HepG2 (cell line): ENCODE measurements at regions not wholly inside any gene's neighbourhood (a gene's known extent, or its start where the extent isn't known, plus 50 kb on each side); places are given as distances from the start of the nearest gene placed in this dataset.

Source experiments
- BCL6 ChIP-seq: IDR thresholded peaks from 2 replicates; pipeline ENCODE4 v1.6.1; 2016; ENCODE audit warnings: missing genetic modification reagents, missing compliant biosample characterization
- BRD4 ChIP-seq: sonication (generic); formaldehyde crosslinking; IDR thresholded peaks from 2 replicates; pipeline ENCODE4 v1.4.0; 2020; ENCODE audit warnings: missing genetic modification reagents
- GATA4 ChIP-seq: sonication (generic); IDR thresholded peaks from 2 replicates; pipeline ENCODE4 v1.6.1; 2016; ENCODE audit warnings: antibody characterized with exemption, low read depth, borderline replicate concordance
- KLF13 ChIP-seq: sonication (generic); formaldehyde crosslinking; IDR thresholded peaks from 2 replicates; pipeline ENCODE4 v1.4.0; 2020; ENCODE audit warnings: mild to moderate bottlenecking, missing genetic modification reagents
- NFAT5 ChIP-seq: sonication (generic); formaldehyde crosslinking; IDR thresholded peaks from 2 replicates; pipeline ENCODE4 v1.4.0; 2020; ENCODE audit warnings: missing genetic modification reagents
- NFIC ChIP-seq: IDR thresholded peaks from 2 replicates; pipeline ENCODE4 v1.6.1; 2012; ENCODE audit warnings: mild to moderate bottlenecking, low read length, inconsistent platforms
- PCBP1 ChIP-seq: fragments of 200-400 bp; formaldehyde crosslinking; IDR thresholded peaks from 2 replicates; pipeline ENCODE4 v1.6.1; 2017; ENCODE audit warnings: mild to moderate bottlenecking, low read depth, low read length, borderline replicate concordance
- PHF8 ChIP-seq: sonication (generic); formaldehyde crosslinking; IDR thresholded peaks from 2 replicates; pipeline ENCODE4 v1.5.0; 2020; ENCODE audit warnings: missing genetic modification reagents
- POGZ ChIP-seq: sonication (generic); formaldehyde crosslinking; IDR thresholded peaks from 2 replicates; pipeline ENCODE4 v1.4.0; 2020; ENCODE audit warnings: mild to moderate bottlenecking, missing genetic modification reagents
- SMAD3 ChIP-seq: sonication (generic); formaldehyde crosslinking; IDR thresholded peaks from 2 replicates; pipeline ENCODE4 v1.4.0; 2020; ENCODE audit warnings: missing genetic modification reagents
- SMYD3 ChIP-seq: sonication (generic); formaldehyde crosslinking; IDR thresholded peaks from 2 replicates; pipeline ENCODE4 v1.8.1; 2023; ENCODE audit warnings: mild to moderate bottlenecking, missing genetic modification reagents
- SP1 ChIP-seq, 2 experiments: fragments of 450-650 bp in 1 of 2; sonication (generic) in 1 of 2; formaldehyde crosslinking in 1 of 2; IDR thresholded peaks; 2 replicates each; pipeline versions ENCODE4 v1.4.0 to v1.6.1; 2016 to 2020; ENCODE audit warnings: missing genetic modification reagents in 1 of 2
- TAF1 ChIP-seq: sonication (generic); formaldehyde crosslinking; IDR thresholded peaks from 2 replicates; pipeline ENCODE4 v1.4.0; 2020; ENCODE audit warnings: missing genetic modification reagents
- ZNF367 ChIP-seq: sonication (generic); formaldehyde crosslinking; IDR thresholded peaks from 2 replicates; pipeline ENCODE4 v1.4.0; 2020; ENCODE audit warnings: missing genetic modification reagents, borderline replicate concordance
- ZNF503 ChIP-seq: sonication (generic); formaldehyde crosslinking; IDR thresholded peaks from 2 replicates; pipeline ENCODE4 v1.4.0; 2020; ENCODE audit warnings: missing genetic modification reagents
- ZNF878 ChIP-seq: sonication (generic); formaldehyde crosslinking; IDR thresholded peaks from 2 replicates; pipeline ENCODE4 v1.8.1; 2023; ENCODE audit warnings: mild to moderate bottlenecking, missing genetic modification reagents, moderate library complexity
- TF ChIP-seq, protein P1 (sequence below): sonication (generic); formaldehyde crosslinking; IDR thresholded peaks from 2 replicates; pipeline ENCODE4 v1.4.0; 2020; ENCODE audit warnings: missing genetic modification reagents
- TF ChIP-seq, protein P2 (sequence below): IDR thresholded peaks from 2 replicates; pipeline ENCODE4 v1.4.0; 2020; ENCODE audit warnings: mild to moderate bottlenecking, missing genetic modification reagents

DNA sequence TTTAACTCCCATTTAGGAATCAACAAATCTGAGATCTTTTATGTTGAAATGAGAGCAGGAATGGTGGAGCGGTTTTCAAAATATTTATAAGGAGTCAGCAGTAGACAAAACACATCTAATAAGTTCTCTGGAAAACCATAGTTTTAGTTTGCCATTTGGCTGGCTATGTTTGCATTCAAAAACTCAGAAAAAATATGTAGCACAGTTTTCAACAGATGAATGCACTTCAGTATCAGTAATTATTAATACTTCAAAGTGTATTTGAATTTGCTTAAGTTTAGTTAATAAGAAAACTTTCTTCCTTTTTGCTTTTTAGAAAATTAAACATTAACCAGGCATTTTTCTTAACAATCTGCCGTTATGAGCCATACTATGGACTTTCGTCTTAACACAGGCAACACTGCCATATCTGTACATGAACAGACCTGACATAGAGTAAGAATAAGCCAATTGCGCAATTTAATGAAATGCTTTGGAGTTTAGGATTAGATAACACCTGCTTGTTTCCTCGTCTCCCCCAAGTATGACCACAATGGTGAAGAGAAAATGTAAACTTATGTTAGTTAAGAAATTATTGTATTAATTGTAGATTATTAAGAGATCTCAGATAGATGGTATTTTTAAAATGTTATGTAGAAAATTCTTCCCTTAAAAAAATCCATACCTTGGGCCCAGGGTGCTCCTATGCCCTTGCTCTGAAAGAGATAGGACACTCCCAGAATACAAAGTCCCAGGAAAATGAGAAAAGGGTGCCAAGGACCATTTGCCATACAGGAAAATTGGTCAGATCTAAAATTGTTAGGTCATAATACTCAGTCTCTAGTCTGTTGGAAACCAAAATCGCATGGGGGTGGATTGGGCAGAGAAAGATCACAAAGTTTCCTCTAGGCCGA is 552.3 kb upstream of the ARGLU1 start (continued):
- TF ChIP-seq ZNF503 (CRISPR knock-in tag) = 0 out of 2 replicates have a peak, but pooled peaks have one; percentile 26
- TF ChIP-seq KLF13 (CRISPR knock-in tag) = no peak
- TF ChIP-seq BRD4 (CRISPR knock-in tag) = no peak
- TF ChIP-seq POGZ = peak; percentile 73
- peak; percentile 62; the same call in 1 of the 2 replicates for TF ChIP-seq NFIC
- TF ChIP-seq, protein P1, sequence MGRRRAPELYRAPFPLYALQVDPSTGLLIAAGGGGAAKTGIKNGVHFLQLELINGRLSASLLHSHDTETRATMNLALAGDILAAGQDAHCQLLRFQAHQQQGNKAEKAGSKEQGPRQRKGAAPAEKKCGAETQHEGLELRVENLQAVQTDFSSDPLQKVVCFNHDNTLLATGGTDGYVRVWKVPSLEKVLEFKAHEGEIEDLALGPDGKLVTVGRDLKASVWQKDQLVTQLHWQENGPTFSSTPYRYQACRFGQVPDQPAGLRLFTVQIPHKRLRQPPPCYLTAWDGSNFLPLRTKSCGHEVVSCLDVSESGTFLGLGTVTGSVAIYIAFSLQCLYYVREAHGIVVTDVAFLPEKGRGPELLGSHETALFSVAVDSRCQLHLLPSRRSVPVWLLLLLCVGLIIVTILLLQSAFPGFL (CRISPR knock-in tag) = no peak
- TF ChIP-seq SP1 (IDR thresholded peaks at IDR 0.05) = no peak
- TF ChIP-seq SP1 (CRISPR knock-in tag; IDR thresholded peaks at IDR 0.05) = no peak
- TF ChIP-seq PHF8 (CRISPR knock-in tag) = no peak
- peak; percentile 63; the same call in 1 of the 2 replicates for TF ChIP-seq ZNF878 (CRISPR knock-in tag)
- TF ChIP-seq BCL6 (CRISPR knock-in tag) = peak; percentile 75
- TF ChIP-seq PCBP1 = no peak
- TF ChIP-seq, protein P2, sequence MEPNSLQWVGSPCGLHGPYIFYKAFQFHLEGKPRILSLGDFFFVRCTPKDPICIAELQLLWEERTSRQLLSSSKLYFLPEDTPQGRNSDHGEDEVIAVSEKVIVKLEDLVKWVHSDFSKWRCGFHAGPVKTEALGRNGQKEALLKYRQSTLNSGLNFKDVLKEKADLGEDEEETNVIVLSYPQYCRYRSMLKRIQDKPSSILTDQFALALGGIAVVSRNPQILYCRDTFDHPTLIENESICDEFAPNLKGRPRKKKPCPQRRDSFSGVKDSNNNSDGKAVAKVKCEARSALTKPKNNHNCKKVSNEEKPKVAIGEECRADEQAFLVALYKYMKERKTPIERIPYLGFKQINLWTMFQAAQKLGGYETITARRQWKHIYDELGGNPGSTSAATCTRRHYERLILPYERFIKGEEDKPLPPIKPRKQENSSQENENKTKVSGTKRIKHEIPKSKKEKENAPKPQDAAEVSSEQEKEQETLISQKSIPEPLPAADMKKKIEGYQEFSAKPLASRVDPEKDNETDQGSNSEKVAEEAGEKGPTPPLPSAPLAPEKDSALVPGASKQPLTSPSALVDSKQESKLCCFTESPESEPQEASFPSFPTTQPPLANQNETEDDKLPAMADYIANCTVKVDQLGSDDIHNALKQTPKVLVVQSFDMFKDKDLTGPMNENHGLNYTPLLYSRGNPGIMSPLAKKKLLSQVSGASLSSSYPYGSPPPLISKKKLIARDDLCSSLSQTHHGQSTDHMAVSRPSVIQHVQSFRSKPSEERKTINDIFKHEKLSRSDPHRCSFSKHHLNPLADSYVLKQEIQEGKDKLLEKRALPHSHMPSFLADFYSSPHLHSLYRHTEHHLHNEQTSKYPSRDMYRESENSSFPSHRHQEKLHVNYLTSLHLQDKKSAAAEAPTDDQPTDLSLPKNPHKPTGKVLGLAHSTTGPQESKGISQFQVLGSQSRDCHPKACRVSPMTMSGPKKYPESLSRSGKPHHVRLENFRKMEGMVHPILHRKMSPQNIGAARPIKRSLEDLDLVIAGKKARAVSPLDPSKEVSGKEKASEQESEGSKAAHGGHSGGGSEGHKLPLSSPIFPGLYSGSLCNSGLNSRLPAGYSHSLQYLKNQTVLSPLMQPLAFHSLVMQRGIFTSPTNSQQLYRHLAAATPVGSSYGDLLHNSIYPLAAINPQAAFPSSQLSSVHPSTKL (CRISPR knock-in tag) = peak; percentile 96
- no peak for TF ChIP-seq NFAT5 (CRISPR knock-in tag)
- peak; percentile 47; the same call in 1 of the 2 replicates for TF ChIP-seq GATA4
- TF ChIP-seq SMAD3 = no peak
- no peak for TF ChIP-seq ZNF367 (CRISPR knock-in tag)
- no peak for TF ChIP-seq TAF1 (CRISPR knock-in tag)
- no peak for TF ChIP-seq SMYD3 (CRISPR knock-in tag)
